ENCODE measurements at regions not wholly inside any gene's neighbourhood (a gene's known extent, or its start where the extent isn't known, plus 50 kb on each side); places are given as distances from the start of the nearest gene placed in this dataset.

DNA sequence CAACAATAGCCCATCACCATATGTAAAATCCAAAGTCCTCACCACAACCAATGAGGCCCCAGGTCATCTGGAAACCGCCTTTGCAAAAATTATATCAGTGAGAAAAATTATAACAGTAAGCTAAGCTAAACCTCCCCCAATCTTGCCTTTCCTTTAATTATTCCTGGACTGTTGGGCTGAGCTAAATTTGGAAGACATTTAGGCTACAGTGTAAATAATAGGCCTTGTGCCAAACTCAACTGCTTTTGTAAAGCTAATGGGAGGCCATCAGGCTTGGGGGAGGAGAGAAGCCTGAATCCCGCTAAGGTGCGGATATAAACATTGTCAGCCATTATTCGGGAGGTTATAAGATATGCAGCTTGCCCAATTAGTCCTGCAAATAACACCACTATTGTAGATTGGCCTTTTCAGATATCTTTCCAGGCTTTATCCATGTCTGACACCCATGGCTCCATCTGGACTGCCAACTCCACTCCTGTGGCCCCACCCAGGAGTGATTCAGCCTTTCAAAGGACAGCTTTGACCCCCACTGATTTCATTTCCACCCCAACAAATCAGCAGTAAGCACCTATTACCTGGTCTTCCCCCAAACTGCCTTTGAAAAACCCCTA, 53.0 kb upstream of the CA12 start:
- no peak overlapping the region for H2AFZ ChIP-seq (ENCODE audit: low read depth, low read length)
- no peaks in the 10 kb centered on the region for H3K9me3 ChIP-seq (ENCODE audit: low read length)
- TF ChIP-seq, protein P1, sequence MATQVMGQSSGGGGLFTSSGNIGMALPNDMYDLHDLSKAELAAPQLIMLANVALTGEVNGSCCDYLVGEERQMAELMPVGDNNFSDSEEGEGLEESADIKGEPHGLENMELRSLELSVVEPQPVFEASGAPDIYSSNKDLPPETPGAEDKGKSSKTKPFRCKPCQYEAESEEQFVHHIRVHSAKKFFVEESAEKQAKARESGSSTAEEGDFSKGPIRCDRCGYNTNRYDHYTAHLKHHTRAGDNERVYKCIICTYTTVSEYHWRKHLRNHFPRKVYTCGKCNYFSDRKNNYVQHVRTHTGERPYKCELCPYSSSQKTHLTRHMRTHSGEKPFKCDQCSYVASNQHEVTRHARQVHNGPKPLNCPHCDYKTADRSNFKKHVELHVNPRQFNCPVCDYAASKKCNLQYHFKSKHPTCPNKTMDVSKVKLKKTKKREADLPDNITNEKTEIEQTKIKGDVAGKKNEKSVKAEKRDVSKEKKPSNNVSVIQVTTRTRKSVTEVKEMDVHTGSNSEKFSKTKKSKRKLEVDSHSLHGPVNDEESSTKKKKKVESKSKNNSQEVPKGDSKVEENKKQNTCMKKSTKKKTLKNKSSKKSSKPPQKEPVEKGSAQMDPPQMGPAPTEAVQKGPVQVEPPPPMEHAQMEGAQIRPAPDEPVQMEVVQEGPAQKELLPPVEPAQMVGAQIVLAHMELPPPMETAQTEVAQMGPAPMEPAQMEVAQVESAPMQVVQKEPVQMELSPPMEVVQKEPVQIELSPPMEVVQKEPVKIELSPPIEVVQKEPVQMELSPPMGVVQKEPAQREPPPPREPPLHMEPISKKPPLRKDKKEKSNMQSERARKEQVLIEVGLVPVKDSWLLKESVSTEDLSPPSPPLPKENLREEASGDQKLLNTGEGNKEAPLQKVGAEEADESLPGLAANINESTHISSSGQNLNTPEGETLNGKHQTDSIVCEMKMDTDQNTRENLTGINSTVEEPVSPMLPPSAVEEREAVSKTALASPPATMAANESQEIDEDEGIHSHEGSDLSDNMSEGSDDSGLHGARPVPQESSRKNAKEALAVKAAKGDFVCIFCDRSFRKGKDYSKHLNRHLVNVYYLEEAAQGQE (IDR thresholded peaks at IDR 0.05; ENCODE audit: borderline replicate concordance) = no peak
- no peak for TF ChIP-seq TAF1 (IDR thresholded peaks at IDR 0.05; ENCODE audit: low read depth)
- no peak for TF ChIP-seq EZH2 (IDR thresholded peaks at IDR 0.05; ENCODE audit: borderline replicate concordance, insufficient read depth, low read length, poor library complexity, severe bottlenecking)
- TF ChIP-seq, protein P2, sequence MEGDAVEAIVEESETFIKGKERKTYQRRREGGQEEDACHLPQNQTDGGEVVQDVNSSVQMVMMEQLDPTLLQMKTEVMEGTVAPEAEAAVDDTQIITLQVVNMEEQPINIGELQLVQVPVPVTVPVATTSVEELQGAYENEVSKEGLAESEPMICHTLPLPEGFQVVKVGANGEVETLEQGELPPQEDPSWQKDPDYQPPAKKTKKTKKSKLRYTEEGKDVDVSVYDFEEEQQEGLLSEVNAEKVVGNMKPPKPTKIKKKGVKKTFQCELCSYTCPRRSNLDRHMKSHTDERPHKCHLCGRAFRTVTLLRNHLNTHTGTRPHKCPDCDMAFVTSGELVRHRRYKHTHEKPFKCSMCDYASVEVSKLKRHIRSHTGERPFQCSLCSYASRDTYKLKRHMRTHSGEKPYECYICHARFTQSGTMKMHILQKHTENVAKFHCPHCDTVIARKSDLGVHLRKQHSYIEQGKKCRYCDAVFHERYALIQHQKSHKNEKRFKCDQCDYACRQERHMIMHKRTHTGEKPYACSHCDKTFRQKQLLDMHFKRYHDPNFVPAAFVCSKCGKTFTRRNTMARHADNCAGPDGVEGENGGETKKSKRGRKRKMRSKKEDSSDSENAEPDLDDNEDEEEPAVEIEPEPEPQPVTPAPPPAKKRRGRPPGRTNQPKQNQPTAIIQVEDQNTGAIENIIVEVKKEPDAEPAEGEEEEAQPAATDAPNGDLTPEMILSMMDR (IDR thresholded peaks at IDR 0.05; ENCODE audit: poor library complexity, severe bottlenecking) = no peak
- no peak for TF ChIP-seq SMC3 (conservative IDR thresholded peaks at IDR 0.05; ENCODE audit: poor library complexity)
- H3K27ac ChIP-seq (ENCODE audit: low read length) = no peak overlapping the region
- H3K9ac ChIP-seq (ENCODE audit: low read length) = no peak overlapping the region
- H3K4me3 ChIP-seq (ENCODE audit: low read length) = no peak overlapping the region
- H3K36me3 ChIP-seq (ENCODE audit: insufficient read depth, low read length) = no peaks in the 10 kb centered on the region
- H4K20me1 ChIP-seq (ENCODE audit: insufficient read depth) = no peaks in the 10 kb centered on the region
- no peaks in the 10 kb centered on the region for H3K27me3 ChIP-seq (ENCODE audit: insufficient read depth, low read depth, low read length)
- no peaks in the 10 kb centered on the region for H3F3A ChIP-seq (ENCODE audit: insufficient read depth, low read length, poor library complexity, severe bottlenecking)
- no peak overlapping the region for H3K4me2 ChIP-seq (ENCODE audit: low read length)
- no peaks in the 10 kb centered on the region for H3K79me2 ChIP-seq (replicated peaks; ENCODE audit: insufficient read depth, low read length)
- H3K9me2 ChIP-seq (ENCODE audit: insufficient read depth, low read length) = no peaks in the 10 kb centered on the region

- Histone ChIP-seq H4K20me1 (ENCODE audit: insufficient read depth) (no peaks in the 10 kb centered on the region), H3K4me2 (ENCODE audit: low read length) (no peak overlapping the region), H3K27me3 (ENCODE audit: insufficient read depth, low read depth, low read length) (no peaks in the 10 kb centered on the region), H3K79me2 (replicated peaks; ENCODE audit: insufficient read depth, low read length) (no peaks in the 10 kb centered on the region), H2AFZ (ENCODE audit: low read depth, low read length) (no peak overlapping the region), H3K4me3 (ENCODE audit: low read length) (no peak overlapping the region), H3K36me3 (ENCODE audit: insufficient read depth, low read length) (no peaks in the 10 kb centered on the region), H3K27ac (ENCODE audit: low read length) (no peak overlapping the region), H3K9me2 (ENCODE audit: insufficient read depth, low read length) (no peaks in the 10 kb centered on the region), H3K9ac (ENCODE audit: low read length) (no peak overlapping the region), H3F3A (ENCODE audit: insufficient read depth, low read length, poor library complexity, severe bottlenecking) (no peaks in the 10 kb centered on the region), H3K9me3 (ENCODE audit: low read length) (no peaks in the 10 kb centered on the region)
- TF ChIP-seq, protein P1 (IDR thresholded peaks at IDR 0.05; ENCODE audit: borderline replicate concordance) = no peak
- no peak for TF ChIP-seq POLR2AphosphoS5 (IDR thresholded peaks at IDR 0.05)
- TF ChIP-seq SMC3 (conservative IDR thresholded peaks at IDR 0.05; ENCODE audit: poor library complexity) = no peak
- no peak for TF ChIP-seq RAD21 (conservative IDR thresholded peaks at IDR 0.05)
- no peak for TF ChIP-seq EZH2 (IDR thresholded peaks at IDR 0.05; ENCODE audit: borderline replicate concordance, insufficient read depth, low read length, poor library complexity, severe bottlenecking)
- no peak for TF ChIP-seq EP300 (conservative IDR thresholded peaks at IDR 0.05; ENCODE audit: poor library complexity, severe bottlenecking)
- TF ChIP-seq, protein P2 (IDR thresholded peaks at IDR 0.05; ENCODE audit: poor library complexity, severe bottlenecking) = no peak
- TF ChIP-seq MXI1 (conservative IDR thresholded peaks at IDR 0.05; ENCODE audit: poor library complexity, severe bottlenecking) = no peak
- no peak for TF ChIP-seq TAF1 (IDR thresholded peaks at IDR 0.05; ENCODE audit: low read depth)
Measured at GRCh38 chr15:63435204-63435820, 53.7 kb upstream of the CA12 start.
